ENCODE measurements at regions not wholly inside any gene's neighbourhood (a gene's known extent, or its start where the extent isn't known, plus 50 kb on each side); places are given as distances from the start of the nearest gene placed in this dataset.

DNA sequence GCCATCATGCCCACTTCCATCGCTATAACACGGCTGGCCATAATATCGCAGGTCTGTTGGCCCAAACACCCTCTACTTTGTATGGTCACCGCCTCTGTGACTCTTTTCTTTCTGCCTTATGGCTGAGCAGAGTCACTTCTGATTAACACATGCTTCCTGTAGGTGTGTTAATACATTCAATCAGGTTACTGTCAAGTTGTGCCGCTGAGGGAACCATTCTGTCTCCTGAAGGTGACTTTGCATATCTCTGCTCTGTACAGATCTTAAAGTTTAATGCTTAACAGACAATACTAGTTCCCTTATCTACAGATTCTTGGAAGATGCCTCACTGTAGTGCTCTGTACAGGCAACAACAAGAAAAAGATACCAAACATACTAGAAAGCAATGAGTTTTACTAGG, 393.1 kb downstream of the CADM1 start:
- intact Hi-C loops (cut with DNase I; ENCODE audit: low total_unique reads): no loop called here
- WGBS, 2 donors: 94 to 97% methylated on average over 5 of the region's 5 CpGs
- DNase-seq: no peak
- no peaks in the 10 kb centered on the region for H3K4me1 ChIP-seq
- no peaks in the 10 kb centered on the region for H3K9me3 ChIP-seq
- no peak overlapping the region for H3K27ac ChIP-seq
- H3K36me3 ChIP-seq (ENCODE audit: low read depth, missing control alignments): no peaks in the 10 kb centered on the region
- TF ChIP-seq, protein P1, sequence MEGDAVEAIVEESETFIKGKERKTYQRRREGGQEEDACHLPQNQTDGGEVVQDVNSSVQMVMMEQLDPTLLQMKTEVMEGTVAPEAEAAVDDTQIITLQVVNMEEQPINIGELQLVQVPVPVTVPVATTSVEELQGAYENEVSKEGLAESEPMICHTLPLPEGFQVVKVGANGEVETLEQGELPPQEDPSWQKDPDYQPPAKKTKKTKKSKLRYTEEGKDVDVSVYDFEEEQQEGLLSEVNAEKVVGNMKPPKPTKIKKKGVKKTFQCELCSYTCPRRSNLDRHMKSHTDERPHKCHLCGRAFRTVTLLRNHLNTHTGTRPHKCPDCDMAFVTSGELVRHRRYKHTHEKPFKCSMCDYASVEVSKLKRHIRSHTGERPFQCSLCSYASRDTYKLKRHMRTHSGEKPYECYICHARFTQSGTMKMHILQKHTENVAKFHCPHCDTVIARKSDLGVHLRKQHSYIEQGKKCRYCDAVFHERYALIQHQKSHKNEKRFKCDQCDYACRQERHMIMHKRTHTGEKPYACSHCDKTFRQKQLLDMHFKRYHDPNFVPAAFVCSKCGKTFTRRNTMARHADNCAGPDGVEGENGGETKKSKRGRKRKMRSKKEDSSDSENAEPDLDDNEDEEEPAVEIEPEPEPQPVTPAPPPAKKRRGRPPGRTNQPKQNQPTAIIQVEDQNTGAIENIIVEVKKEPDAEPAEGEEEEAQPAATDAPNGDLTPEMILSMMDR (IDR thresholded peaks at IDR 0.05): no peak
- TF ChIP-seq POLR2A (IDR thresholded peaks at IDR 0.05): no peak
- no peak overlapping the region for H3K4me3 ChIP-seq
- H3K27me3 ChIP-seq: no peaks in the 10 kb centered on the region

DNA sequence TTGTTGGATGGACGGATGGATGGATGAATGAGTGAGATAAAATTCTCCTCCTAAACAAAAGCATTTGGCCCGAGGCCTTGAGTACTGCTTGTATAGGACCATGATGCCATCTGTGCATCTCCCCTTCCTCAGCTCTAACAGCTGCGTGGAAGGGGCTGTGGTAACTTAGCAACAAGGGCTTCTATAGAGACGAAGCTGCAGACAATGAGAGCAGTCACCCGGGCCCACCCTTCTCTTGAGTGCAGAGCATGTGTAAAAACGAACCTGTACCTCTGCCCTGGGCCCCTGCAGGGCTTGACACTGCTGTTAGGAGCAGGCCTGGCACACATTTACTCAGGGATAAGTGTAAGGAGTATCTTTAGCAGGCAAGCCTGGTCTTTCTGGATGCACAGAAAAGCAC, 391.5 kb downstream of the CADM1 start:
- no peaks in the 10 kb centered on the region for H3K36me3 ChIP-seq (ENCODE audit: low read depth, missing control alignments)
- TF ChIP-seq POLR2A (IDR thresholded peaks at IDR 0.05): no peak
- TF ChIP-seq, protein P1 (IDR thresholded peaks at IDR 0.05): no peak
- H3K27me3 ChIP-seq: no peaks in the 10 kb centered on the region
- intact Hi-C loops (cut with DNase I; ENCODE audit: low total_unique reads): no loop called here
- no peaks in the 10 kb centered on the region for H3K9me3 ChIP-seq
- 82 to 86% methylated on average over 6 of the region's 6 CpGs for WGBS, 2 donors
- H3K4me1 ChIP-seq: no peaks in the 10 kb centered on the region
- no peak overlapping the region for H3K27ac ChIP-seq
- no peak overlapping the region for H3K4me3 ChIP-seq
- no peak for DNase-seq

DNA sequence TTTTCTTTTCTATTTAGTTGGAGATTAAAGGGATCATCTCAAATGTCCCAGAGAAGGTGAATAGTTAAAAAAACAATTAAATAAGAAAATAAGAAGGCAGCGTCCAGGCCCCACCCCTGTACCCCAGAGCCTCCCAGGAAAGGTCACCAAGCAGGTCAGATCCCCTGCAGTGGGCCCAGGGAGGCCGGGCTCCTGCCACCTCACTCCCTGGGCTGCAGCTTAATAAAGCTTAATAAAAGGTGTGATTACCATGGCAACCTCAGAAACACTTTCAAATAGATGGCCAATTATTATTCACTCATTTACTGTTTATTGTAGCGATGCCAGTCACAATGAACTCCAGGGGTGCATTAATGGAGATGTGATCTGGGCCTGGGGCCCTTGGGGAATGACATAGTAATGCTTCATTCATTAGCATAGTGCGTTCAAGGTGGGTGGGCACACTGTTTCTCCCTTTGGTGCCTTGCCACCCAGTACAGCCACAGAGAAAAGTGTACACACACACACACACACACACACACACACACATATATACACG, 386.2 kb downstream of the CADM1 start:
- H3K9me3 ChIP-seq: no peaks in the 10 kb centered on the region
- TF ChIP-seq, protein P1 (IDR thresholded peaks at IDR 0.05): no peak
- TF ChIP-seq POLR2A (IDR thresholded peaks at IDR 0.05): no peak
- H3K27me3 ChIP-seq: no peaks in the 10 kb centered on the region
- WGBS, 2 donors: 63 to 69% methylated on average over 5 of the region's 5 CpGs
- H3K4me3 ChIP-seq: no peak overlapping the region
- DNase-seq: no peak
- intact Hi-C loops (cut with DNase I; ENCODE audit: low total_unique reads): no loop called here
- no peak overlapping the region for H3K27ac ChIP-seq
- H3K4me1 ChIP-seq: no peaks in the 10 kb centered on the region
- H3K36me3 ChIP-seq (ENCODE audit: low read depth, missing control alignments): no peaks in the 10 kb centered on the region

DNA sequence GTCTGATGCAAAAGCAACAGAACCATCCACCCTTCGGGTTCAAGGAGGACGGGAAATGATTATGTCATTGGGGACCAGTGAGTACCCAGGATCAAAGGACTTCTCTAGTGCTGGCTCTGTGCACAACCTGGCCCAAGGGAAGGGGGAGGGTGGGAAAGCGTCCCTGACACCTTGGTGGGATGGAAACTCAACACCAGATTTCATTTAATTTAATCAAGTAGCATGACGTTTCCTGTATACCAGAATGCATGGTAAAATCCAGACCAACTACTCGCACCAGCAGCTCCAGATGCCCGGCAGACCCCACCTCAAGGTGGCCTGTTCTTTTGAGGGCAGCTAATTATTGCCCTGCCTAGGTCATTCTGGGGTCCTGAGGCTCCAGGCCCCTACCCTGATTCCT, 385.1 kb downstream of the CADM1 start:
- intact Hi-C loops (cut with DNase I; ENCODE audit: low total_unique reads): no loop called here
- Histone ChIP-seq H3K4me1 (no peaks in the 10 kb centered on the region), H3K4me3 (no peak overlapping the region), H3K27me3 (no peaks in the 10 kb centered on the region), H3K27ac (no peak overlapping the region), H3K36me3 (ENCODE audit: low read depth, missing control alignments) (no peaks in the 10 kb centered on the region), H3K9me3 (no peaks in the 10 kb centered on the region)
- no peak for TF ChIP-seq POLR2A (IDR thresholded peaks at IDR 0.05)
- TF ChIP-seq, protein P1 (IDR thresholded peaks at IDR 0.05): no peak
- DNase-seq: no peak
- 77 to 89% methylated on average over 5 to 6 of the region's 6 CpGs for WGBS, 2 donors

Measured in testis (tissue), 2 donors.